Stimulated activated memory B cell treated with anti-CD40 and anti-IgM and Interleukin-4, amounts not matched to agents 10 μg/mL and 1 μg/mL and 100 μg/mL, for 72 hours (primary cell): ENCODE measurements at regions not wholly inside any gene's neighbourhood (a gene's known extent, or its start where the extent isn't known, plus 50 kb on each side); places are given as distances from the start of the nearest gene placed in this dataset.

Experiments used
- ATAC-seq: fragments of 150-1000 bp; cut with Tn5 transposase; 2 replicates; pipeline ENCODE4 v1.10.0; 2021
- H3K27ac Mint-ChIP-seq: one replicate; pipeline ENCODE4 v1.8.0; 2022; ENCODE audit warnings: mild to moderate bottlenecking, mixed read lengths
- H3K27me3 Mint-ChIP-seq: one replicate; pipeline ENCODE4 v1.8.0; 2022; ENCODE audit warnings: mixed read lengths
- H3K36me3 Mint-ChIP-seq: one replicate; pipeline ENCODE4 v1.8.0; 2022; ENCODE audit warnings: mixed read lengths
- H3K4me1 Mint-ChIP-seq: one replicate; pipeline ENCODE4 v1.8.0; 2022; ENCODE audit warnings: mixed read lengths
- H3K4me3 Mint-ChIP-seq: one replicate; pipeline ENCODE4 v1.8.0; 2022; ENCODE audit warnings: mild to moderate bottlenecking, moderate library complexity, mixed read lengths
- H3K9me3 Mint-ChIP-seq: one replicate; pipeline ENCODE4 v1.8.0; 2022; ENCODE audit warnings: mixed read lengths

GRCh38 chr13:77988355-77988754 is 69.7 kb upstream of the EDNRB start:
- Mint-ChIP-seq H3K4me3 (no peak overlapping the region), H3K36me3 (no peaks in the 10 kb centered on the region), H3K27me3 (no peaks in the 10 kb centered on the region), H3K4me1 (no peaks in the 10 kb centered on the region), H3K27ac (no peak overlapping the region), H3K9me3 (no peaks in the 10 kb centered on the region)
- no peak for ATAC-seq

GRCh38 chr13:77986713-77987112 is 68.1 kb upstream of the EDNRB start:
- no peaks in the 10 kb centered on the region for H3K4me1 Mint-ChIP-seq
- H3K4me3 Mint-ChIP-seq: no peak overlapping the region
- no peaks in the 10 kb centered on the region for H3K36me3 Mint-ChIP-seq
- no peak overlapping the region for H3K27ac Mint-ChIP-seq
- no peaks in the 10 kb centered on the region for H3K27me3 Mint-ChIP-seq
- no peak for ATAC-seq
- H3K9me3 Mint-ChIP-seq: no peaks in the 10 kb centered on the region

- H3K27ac Mint-ChIP-seq: no peak overlapping the region
- no peaks in the 10 kb centered on the region for H3K27me3 Mint-ChIP-seq
- no peak overlapping the region for H3K4me3 Mint-ChIP-seq
- no peaks in the 10 kb centered on the region for H3K36me3 Mint-ChIP-seq
- H3K4me1 Mint-ChIP-seq: no peaks in the 10 kb centered on the region
- H3K9me3 Mint-ChIP-seq: no peaks in the 10 kb centered on the region
- no peak for ATAC-seq
Measured at GRCh38 chr13:77985866-77986636, 67.4 kb upstream of the EDNRB start.

- Mint-ChIP-seq H3K9me3 (no peaks in the 10 kb centered on the region), H3K4me1 (no peaks in the 10 kb centered on the region), H3K27me3 (peaks cover 15% of the 10 kb centered on the region), H3K36me3 (no peaks in the 10 kb centered on the region), H3K4me3 (no peak overlapping the region), H3K27ac (no peak overlapping the region)
- ATAC-seq: no peak
Measured at GRCh38 chr13:77981281-77981881, 62.8 kb upstream of the EDNRB start.

- Mint-ChIP-seq H3K4me1 (no peaks in the 10 kb centered on the region), H3K4me3 (no peak overlapping the region), H3K27me3 (peaks cover 15% of the 10 kb centered on the region)
Measured at GRCh38 chr13:77980592-77980991, 62.0 kb upstream of the EDNRB start.

GRCh38 chr13:77979721-77980385 is 61.2 kb upstream of the EDNRB start:
- ATAC-seq: no peak
- Mint-ChIP-seq H3K27ac (no peak overlapping the region), H3K4me1 (no peaks in the 10 kb centered on the region)

More at GRCh38 chr13:77980592-77980991, 62.0 kb upstream of the EDNRB start:
- Mint-ChIP-seq H3K27ac (no peak overlapping the region), H3K9me3 (no peaks in the 10 kb centered on the region), H3K36me3 (no peaks in the 10 kb centered on the region)
- ATAC-seq: no peak

GRCh38 chr13:77975358-77976042 is 56.9 kb upstream of the EDNRB start:
- H3K27ac Mint-ChIP-seq: no peak overlapping the region
- H3K9me3 Mint-ChIP-seq: peaks cover 7% of the 10 kb centered on the region
- peaks cover 15% of the 10 kb centered on the region for H3K27me3 Mint-ChIP-seq
- H3K36me3 Mint-ChIP-seq: peaks cover 5% of the 10 kb centered on the region
- no peak overlapping the region for H3K4me3 Mint-ChIP-seq
- no peak for ATAC-seq
- H3K4me1 Mint-ChIP-seq: no peaks in the 10 kb centered on the region

More at GRCh38 chr13:77979721-77980385, 61.2 kb upstream of the EDNRB start:
- H3K9me3 Mint-ChIP-seq: peaks cover 2% of the 10 kb centered on the region
- H3K4me3 Mint-ChIP-seq: no peak overlapping the region
- H3K36me3 Mint-ChIP-seq: peaks cover 2% of the 10 kb centered on the region
- H3K27me3 Mint-ChIP-seq: peaks cover 15% of the 10 kb centered on the region

GRCh38 chr13:77969299-77969698 is 50.7 kb upstream of the EDNRB start:
- no peak for ATAC-seq
- H3K36me3 Mint-ChIP-seq: no peaks in the 10 kb centered on the region
- H3K27ac Mint-ChIP-seq: no peak overlapping the region
- H3K9me3 Mint-ChIP-seq: peaks cover 3% of the 10 kb centered on the region
- H3K27me3 Mint-ChIP-seq: no peaks in the 10 kb centered on the region
- H3K4me1 Mint-ChIP-seq: no peaks in the 10 kb centered on the region
- no peak overlapping the region for H3K4me3 Mint-ChIP-seq
